Ectodermal cell (in vitro differentiated cells): ENCODE measurements at regions not wholly inside any gene's neighbourhood (a gene's known extent, or its start where the extent isn't known, plus 50 kb on each side); places are given as distances from the start of the nearest gene placed in this dataset.

ENCODE experiments used
- H3K27ac ChIP-seq: 2 replicates; pipeline ENCODE4 v1.7.0; 2013; ENCODE audit warnings: mild to moderate bottlenecking, low read depth, low read length; ENCODE audit not compliant: insufficient read depth, poor library complexity, severe bottlenecking
- H3K27me3 ChIP-seq: 2 replicates; pipeline ENCODE4 v1.7.0; 2013; ENCODE audit warnings: mild to moderate bottlenecking, low read length; ENCODE audit not compliant: insufficient read depth, control insufficient read depth, poor library complexity, severe bottlenecking
- H3K36me3 ChIP-seq: one replicate; pipeline ENCODE4 v1.7.0; 2013; ENCODE audit warnings: low read length; ENCODE audit not compliant: control insufficient read depth, insufficient read depth
- H3K4me1 ChIP-seq: one replicate; pipeline ENCODE4 v1.7.0; 2013; ENCODE audit warnings: low read length; ENCODE audit not compliant: control insufficient read depth, insufficient read depth
- H3K4me3 ChIP-seq: 2 replicates; pipeline ENCODE4 v1.7.0; 2013; ENCODE audit warnings: low read depth, low read length, control low read depth; ENCODE audit not compliant: insufficient read depth
- H3K9me3 ChIP-seq: 2 replicates; pipeline ENCODE4 v1.7.0; 2013; ENCODE audit warnings: mild to moderate bottlenecking, low read length, moderate library complexity; ENCODE audit not compliant: control insufficient read depth
- WGBS, 2 experiments: methylation state at CpG; one replicate each; pipeline ENCODE4 v1.1.7; 2013; ENCODE audit warnings: missing lambda C conversion rate in 2 of 2; 5-methylcytosine and 5-hydroxymethylcytosine counted together

DNA sequence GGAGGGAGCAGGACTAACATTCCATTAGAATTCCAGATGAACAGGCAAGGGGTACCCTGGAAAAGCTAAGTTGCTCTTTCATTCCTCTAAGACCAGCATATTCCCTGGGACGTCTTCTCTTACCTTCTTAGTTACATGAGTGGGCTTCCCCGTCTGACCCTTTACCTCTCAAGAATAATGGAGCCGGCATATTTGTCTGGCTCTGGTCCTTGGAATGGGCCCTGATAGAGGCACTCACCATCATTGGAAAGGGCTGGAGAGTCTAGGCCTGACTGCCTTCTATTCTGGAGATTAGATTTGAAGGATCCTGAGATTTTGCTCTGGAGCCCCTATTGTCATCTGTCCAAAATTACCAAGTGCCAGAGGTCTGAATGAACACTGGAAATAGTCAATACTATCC is 347.5 kb downstream of the MYCN start:
- H3K27me3 ChIP-seq = no peaks in the 10 kb centered on the region
- no peaks in the 10 kb centered on the region for H3K4me1 ChIP-seq
- no peak overlapping the region for H3K4me3 ChIP-seq
- H3K9me3 ChIP-seq = no peaks in the 10 kb centered on the region
- 91 to 92% methylated on average over 3 of the region's 3 CpGs for WGBS, 2 experiments
- H3K27ac ChIP-seq = no peak overlapping the region
- no peaks in the 10 kb centered on the region for H3K36me3 ChIP-seq

GRCh38 chr2:16287281-16287680 is 346.9 kb downstream of the MYCN start:
- Histone ChIP-seq H3K9me3 (no peaks in the 10 kb centered on the region), H3K4me1 (no peaks in the 10 kb centered on the region), H3K27me3 (no peaks in the 10 kb centered on the region), H3K27ac (no peak overlapping the region), H3K4me3 (no peak overlapping the region), H3K36me3 (no peaks in the 10 kb centered on the region)
- WGBS, 2 experiments = 90 to 96% methylated on average over 1 of the region's 1 CpG

- Histone ChIP-seq H3K27ac (no peak overlapping the region), H3K27me3 (no peaks in the 10 kb centered on the region), H3K9me3 (no peaks in the 10 kb centered on the region), H3K36me3 (no peaks in the 10 kb centered on the region), H3K4me1 (no peaks in the 10 kb centered on the region), H3K4me3 (no peak overlapping the region)
- 92 to 94% methylated on average over 7 of the region's 7 CpGs for WGBS, 2 experiments
Observed at GRCh38 chr2:16285813-16286510, 345.6 kb downstream of the MYCN start.

- 86 to 87% methylated on average over 12 of the region's 12 CpGs for WGBS, 2 experiments
- Histone ChIP-seq H3K4me3 (no peak overlapping the region), H3K4me1 (no peaks in the 10 kb centered on the region), H3K36me3 (no peaks in the 10 kb centered on the region), H3K27me3 (no peaks in the 10 kb centered on the region), H3K27ac (no peak overlapping the region), H3K9me3 (no peaks in the 10 kb centered on the region)
Observed at GRCh38 chr2:16284941-16285625, 344.7 kb downstream of the MYCN start.

GRCh38 chr2:16283071-16283850 is 342.9 kb downstream of the MYCN start:
- Histone ChIP-seq H3K36me3 (no peaks in the 10 kb centered on the region), H3K9me3 (no peaks in the 10 kb centered on the region), H3K27ac (no peak overlapping the region), H3K4me3 (no peak overlapping the region), H3K4me1 (no peaks in the 10 kb centered on the region), H3K27me3 (no peaks in the 10 kb centered on the region)
- WGBS, 2 experiments = 83% methylated on average over 10 of the region's 10 CpGs

DNA sequence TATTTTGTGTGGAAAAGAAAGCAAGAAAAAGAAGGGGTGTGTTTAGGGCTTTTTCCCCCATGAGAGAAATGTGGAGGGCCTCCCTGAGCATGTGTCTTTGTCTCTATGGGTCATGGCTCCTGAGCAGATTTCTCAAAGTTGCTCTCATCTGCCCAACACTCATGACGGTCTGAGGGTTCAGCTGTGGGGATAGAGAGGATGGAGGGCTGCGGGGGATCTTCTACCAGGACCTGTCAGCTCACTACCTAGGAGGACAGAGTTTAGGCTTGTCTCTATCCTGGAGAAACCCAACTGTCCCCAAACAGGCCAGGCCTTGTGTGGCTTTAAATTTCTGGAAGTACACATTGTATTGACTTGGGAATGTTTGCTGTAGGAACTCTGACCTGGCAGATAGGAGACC is 342.2 kb downstream of the MYCN start:
- WGBS, 2 experiments = 92 to 97% methylated on average over 2 of the region's 2 CpGs
- no peaks in the 10 kb centered on the region for H3K4me1 ChIP-seq

GRCh38 chr2:16281451-16282335 is 341.3 kb downstream of the MYCN start:
- Histone ChIP-seq H3K36me3 (no peaks in the 10 kb centered on the region), H3K4me3 (no peak overlapping the region), H3K27ac (no peak overlapping the region), H3K4me1 (no peaks in the 10 kb centered on the region), H3K9me3 (no peaks in the 10 kb centered on the region), H3K27me3 (no peaks in the 10 kb centered on the region)
- WGBS, 2 experiments = 66 to 71% methylated on average over 20 of the region's 20 CpGs

More for the DNA sequence above, 342.2 kb downstream of the MYCN start:
- no peak overlapping the region for H3K4me3 ChIP-seq
- H3K27ac ChIP-seq = no peak overlapping the region
- H3K9me3 ChIP-seq = no peaks in the 10 kb centered on the region
- no peaks in the 10 kb centered on the region for H3K27me3 ChIP-seq
- no peaks in the 10 kb centered on the region for H3K36me3 ChIP-seq

GRCh38 chr2:16280081-16280480 is 339.7 kb downstream of the MYCN start:
- H3K9me3 ChIP-seq = no peaks in the 10 kb centered on the region
- 89 to 93% methylated on average over 3 of the region's 3 CpGs for WGBS, 2 experiments

GRCh38 chr2:16279641-16280040 is 339.3 kb downstream of the MYCN start:
- no peaks in the 10 kb centered on the region for H3K4me1 ChIP-seq
- H3K9me3 ChIP-seq = no peaks in the 10 kb centered on the region
- no peak overlapping the region for H3K27ac ChIP-seq
- no peaks in the 10 kb centered on the region for H3K27me3 ChIP-seq
- H3K4me3 ChIP-seq = no peak overlapping the region
- WGBS, 2 experiments = 94 to 99% methylated on average over 4 of the region's 4 CpGs
- H3K36me3 ChIP-seq = no peaks in the 10 kb centered on the region

More at GRCh38 chr2:16280081-16280480, 339.7 kb downstream of the MYCN start:
- Histone ChIP-seq H3K27ac (no peak overlapping the region), H3K36me3 (no peaks in the 10 kb centered on the region), H3K4me1 (no peaks in the 10 kb centered on the region), H3K27me3 (no peaks in the 10 kb centered on the region), H3K4me3 (no peak overlapping the region)
